Smooth muscle cell (in vitro differentiated cells): ENCODE measurements at regions not wholly inside any gene's neighbourhood (a gene's known extent, or its start where the extent isn't known, plus 50 kb on each side); places are given as distances from the start of the nearest gene placed in this dataset.

Source experiments
- DNase-seq: peaks from one replicate; lab custom pipeline; 2025; ENCODE audit not compliant: unreplicated experiment; lab: John Stamatoyannopoulos, UW
- H2AFZ ChIP-seq: fragments of 200-600 bp; sonication (generic); 2 replicates; pipeline ENCODE4 v1.6.0; 2016; ENCODE audit warnings: antibody characterized with exemption, low read depth, mild to moderate bottlenecking
- H3F3A ChIP-seq: fragments of 200-600 bp; sonication (generic); 2 replicates; pipeline ENCODE4 v1.6.0; 2017; ENCODE audit warnings: antibody characterized with exemption, low read depth
- H3K27ac ChIP-seq: fragments of 200-600 bp; sonication (generic); 2 replicates; pipeline ENCODE4 v1.5.1; 2016; ENCODE audit warnings: low read depth, mild to moderate bottlenecking
- H3K27me3 ChIP-seq: fragments of 200-600 bp; sonication (generic); 2 replicates; pipeline ENCODE4 v1.6.1; 2016; ENCODE audit warnings: low read depth, mild to moderate bottlenecking
- H3K36me3 ChIP-seq: fragments of 200-600 bp; sonication (generic); 2 replicates; pipeline ENCODE4 v1.5.1; 2016; ENCODE audit warnings: low read depth
- H3K4me1 ChIP-seq: fragments of 200-600 bp; sonication (generic); 2 replicates; pipeline ENCODE4 v1.5.1; 2016; ENCODE audit warnings: low read depth
- H3K4me2 ChIP-seq: fragments of 200-600 bp; sonication (generic); 2 replicates; pipeline ENCODE4 v1.6.0; 2016; ENCODE audit warnings: mild to moderate bottlenecking
- H3K4me3 ChIP-seq: fragments of 200-600 bp; sonication (generic); 2 replicates; pipeline ENCODE4 v1.5.1; 2016; ENCODE audit warnings: mild to moderate bottlenecking
- H3K79me2 ChIP-seq: fragments of 200-600 bp; sonication (generic); 2 replicates; pipeline ENCODE4 v1.6.0; 2016; ENCODE audit warnings: low read depth, mild to moderate bottlenecking
- H3K9ac ChIP-seq: fragments of 200-600 bp; sonication (generic); 2 replicates; pipeline ENCODE4 v1.6.0; 2016; ENCODE audit warnings: low read depth
- H3K9me3 ChIP-seq: fragments of 200-600 bp; sonication (generic); replicated peaks from 2 replicates; pipeline ENCODE4 v1.5.1; 2016; ENCODE audit warnings: low read depth
- H4K20me1 ChIP-seq: fragments of 200-600 bp; sonication (generic); 2 replicates; pipeline ENCODE4 v1.6.0; 2016; ENCODE audit warnings: low read depth
- WGBS: methylation state at CpG from one replicate; pipeline ENCODE4 v1.1.7; 2016; ENCODE audit warnings: low lambda C conversion rate; 5-methylcytosine and 5-hydroxymethylcytosine counted together
- TF ChIP-seq, protein P1 (sequence below): fragments of 200-600 bp; sonication (generic); IDR thresholded peaks from 2 replicates; pipeline ENCODE4 v1.5.1; 2017; ENCODE audit warnings: borderline replicate concordance, mild to moderate bottlenecking, antibody characterized with exemption; ENCODE audit not compliant: insufficient read depth, poor library complexity, severe bottlenecking

DNA sequence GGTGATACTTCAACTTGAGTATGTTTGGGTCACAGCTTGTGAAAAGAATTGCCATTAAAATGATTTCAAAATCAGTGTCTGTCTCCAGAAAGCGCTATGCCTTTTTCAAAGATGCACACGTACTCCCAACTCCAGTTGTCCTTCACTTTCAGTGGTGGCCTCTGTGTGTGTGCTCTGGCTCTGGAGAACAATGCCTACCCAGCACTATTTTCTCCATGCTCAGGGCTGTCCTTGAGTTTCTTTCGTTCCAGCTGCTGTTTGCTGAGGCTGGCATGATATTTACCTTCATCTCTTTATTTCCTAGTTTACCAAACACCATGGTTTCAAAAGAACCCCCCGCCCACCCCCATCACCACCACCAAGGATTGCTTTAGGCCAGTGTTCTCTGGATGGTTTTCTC lies 136.8 kb downstream of the QRSL1 start:
- H3K4me3 ChIP-seq = no peak overlapping the region
- TF ChIP-seq, protein P1, sequence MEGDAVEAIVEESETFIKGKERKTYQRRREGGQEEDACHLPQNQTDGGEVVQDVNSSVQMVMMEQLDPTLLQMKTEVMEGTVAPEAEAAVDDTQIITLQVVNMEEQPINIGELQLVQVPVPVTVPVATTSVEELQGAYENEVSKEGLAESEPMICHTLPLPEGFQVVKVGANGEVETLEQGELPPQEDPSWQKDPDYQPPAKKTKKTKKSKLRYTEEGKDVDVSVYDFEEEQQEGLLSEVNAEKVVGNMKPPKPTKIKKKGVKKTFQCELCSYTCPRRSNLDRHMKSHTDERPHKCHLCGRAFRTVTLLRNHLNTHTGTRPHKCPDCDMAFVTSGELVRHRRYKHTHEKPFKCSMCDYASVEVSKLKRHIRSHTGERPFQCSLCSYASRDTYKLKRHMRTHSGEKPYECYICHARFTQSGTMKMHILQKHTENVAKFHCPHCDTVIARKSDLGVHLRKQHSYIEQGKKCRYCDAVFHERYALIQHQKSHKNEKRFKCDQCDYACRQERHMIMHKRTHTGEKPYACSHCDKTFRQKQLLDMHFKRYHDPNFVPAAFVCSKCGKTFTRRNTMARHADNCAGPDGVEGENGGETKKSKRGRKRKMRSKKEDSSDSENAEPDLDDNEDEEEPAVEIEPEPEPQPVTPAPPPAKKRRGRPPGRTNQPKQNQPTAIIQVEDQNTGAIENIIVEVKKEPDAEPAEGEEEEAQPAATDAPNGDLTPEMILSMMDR = no peak
- H3K4me1 ChIP-seq = no peaks in the 10 kb centered on the region
- H3K9me3 ChIP-seq = no peaks in the 10 kb centered on the region
- no peak overlapping the region for H3K9ac ChIP-seq
- no peak overlapping the region for H3K4me2 ChIP-seq
- 89% methylated on average over 4 of the region's 4 CpGs for WGBS
- H3K27me3 ChIP-seq = no peaks in the 10 kb centered on the region
- DNase-seq = no peak
- H3K36me3 ChIP-seq = no peaks in the 10 kb centered on the region
- no peak overlapping the region for H2AFZ ChIP-seq
- H4K20me1 ChIP-seq = no peaks in the 10 kb centered on the region
- H3F3A ChIP-seq = no peaks in the 10 kb centered on the region
- H3K27ac ChIP-seq = no peak overlapping the region
- no peaks in the 10 kb centered on the region for H3K79me2 ChIP-seq

DNA sequence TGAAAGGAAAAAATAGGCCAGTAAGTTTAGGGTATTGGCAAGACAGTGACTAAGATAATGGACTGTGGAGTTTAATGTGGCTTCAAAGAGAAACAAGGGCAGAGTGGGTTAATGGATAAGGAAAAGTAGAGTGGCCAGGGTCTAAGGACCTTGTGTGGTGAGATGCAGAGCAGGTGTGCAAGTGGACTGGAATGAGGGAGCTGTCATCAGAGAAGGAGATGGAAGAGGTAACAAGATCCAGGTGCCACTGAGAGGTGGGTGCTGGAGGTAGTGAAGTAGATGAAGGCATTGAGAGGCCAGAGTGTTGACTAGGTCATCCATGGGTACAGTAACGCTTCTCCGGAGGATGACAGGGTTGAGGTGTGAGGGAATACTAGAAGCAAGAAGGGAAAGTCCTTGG lies 136.1 kb downstream of the QRSL1 start:
- Histone ChIP-seq H3K4me1 (no peaks in the 10 kb centered on the region), H3K4me2 (no peak overlapping the region), H3K27ac (no peak overlapping the region), H3K27me3 (no peaks in the 10 kb centered on the region), H4K20me1 (no peaks in the 10 kb centered on the region), H3K36me3 (no peaks in the 10 kb centered on the region), H3K9me3 (no peaks in the 10 kb centered on the region), H3K9ac (no peak overlapping the region), H3F3A (no peaks in the 10 kb centered on the region), H2AFZ (no peak overlapping the region), H3K4me3 (no peak overlapping the region), H3K79me2 (no peaks in the 10 kb centered on the region)
- WGBS = 96% methylated on average over 2 of the region's 2 CpGs
- TF ChIP-seq, protein P1 = no peak
- DNase-seq = no peak

DNA sequence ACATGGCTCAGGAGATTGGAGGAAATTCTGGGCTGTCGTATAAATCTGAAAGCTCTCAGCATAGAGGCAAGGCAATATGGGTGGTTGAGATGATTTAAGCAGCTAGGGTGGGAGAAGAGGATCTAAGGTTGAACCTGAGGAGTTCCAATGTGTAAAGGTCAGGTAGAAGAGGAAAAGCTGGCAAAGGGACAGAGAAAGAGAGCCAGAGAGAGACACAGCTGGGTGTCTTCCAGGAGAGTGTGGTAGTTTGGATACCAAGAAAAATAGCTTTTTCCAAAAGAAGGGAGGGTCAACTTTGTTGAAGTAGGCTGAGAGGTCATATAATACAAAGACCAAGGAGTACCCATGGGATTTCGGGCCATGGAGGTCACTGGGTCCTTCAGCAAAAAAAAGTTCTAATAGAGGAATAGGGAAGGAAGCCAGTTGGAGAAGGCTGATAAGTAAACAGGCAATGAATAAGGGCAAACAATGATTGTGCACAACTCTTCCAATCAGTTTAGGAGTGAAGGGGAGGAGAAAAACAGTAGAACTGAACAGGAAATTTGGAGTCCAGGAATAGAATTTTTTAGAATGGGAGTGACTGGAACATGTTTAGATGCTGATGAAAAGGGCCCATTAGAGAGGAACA lies 135.1 kb downstream of the QRSL1 start:
- Histone ChIP-seq H3K9me3 (no peaks in the 10 kb centered on the region), H3K36me3 (no peaks in the 10 kb centered on the region), H4K20me1 (no peaks in the 10 kb centered on the region), H2AFZ (no peak overlapping the region), H3K4me3 (no peak overlapping the region), H3K9ac (no peak overlapping the region), H3K27me3 (no peaks in the 10 kb centered on the region), H3F3A (no peaks in the 10 kb centered on the region), H3K27ac (no peak overlapping the region), H3K4me2 (no peak overlapping the region), H3K79me2 (no peaks in the 10 kb centered on the region), H3K4me1 (no peaks in the 10 kb centered on the region)
- DNase-seq = no peak
- 89% methylated on average over 2 of the region's 2 CpGs for WGBS
- TF ChIP-seq, protein P1 = no peak

DNA sequence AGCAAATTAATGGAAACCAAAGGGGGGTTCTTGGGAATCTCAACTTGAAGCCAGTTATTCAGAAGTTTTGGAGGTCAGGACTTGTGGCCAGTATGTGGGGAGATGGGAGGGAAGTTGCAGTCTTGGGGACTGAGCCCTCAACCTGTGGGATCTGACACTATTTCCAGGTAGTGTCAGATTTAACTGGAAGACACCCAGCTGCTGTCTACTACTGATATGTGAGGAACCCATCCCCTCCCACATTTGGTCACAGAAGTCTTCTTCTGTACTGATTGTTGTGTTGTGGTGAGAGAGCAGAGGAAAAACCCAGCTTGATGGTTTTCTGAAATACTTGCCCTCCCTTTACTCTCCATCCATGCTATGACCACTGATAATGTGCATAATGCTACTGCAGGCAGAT lies 134.0 kb downstream of the QRSL1 start:
- no peaks in the 10 kb centered on the region for H3K4me1 ChIP-seq
- H3K4me3 ChIP-seq = no peak overlapping the region
- H4K20me1 ChIP-seq = no peaks in the 10 kb centered on the region
- no peak overlapping the region for H3K4me2 ChIP-seq
- H3K27ac ChIP-seq = no peak overlapping the region
- H3K9ac ChIP-seq = no peak overlapping the region
- no peaks in the 10 kb centered on the region for H3K79me2 ChIP-seq
- TF ChIP-seq, protein P1 = no peak
- H3K36me3 ChIP-seq = no peaks in the 10 kb centered on the region
- DNase-seq = no peak
- no peaks in the 10 kb centered on the region for H3K27me3 ChIP-seq
- no peaks in the 10 kb centered on the region for H3F3A ChIP-seq
- H2AFZ ChIP-seq = no peak overlapping the region
- no peaks in the 10 kb centered on the region for H3K9me3 ChIP-seq
